ENCODE measurements at regions not wholly inside any gene's neighbourhood (a gene's known extent, or its start where the extent isn't known, plus 50 kb on each side); places are given as distances from the start of the nearest gene placed in this dataset.

- CTCF ChIA-PET, result no interaction called here
- no peak for TF ChIP-seq CTCF (IDR thresholded peaks at IDR 0.05; ENCODE audit: control extremely low read depth, extremely low read depth, low read depth, missing control alignments)
- no peak for DNase-seq (ENCODE audit: extremely low spot score)
- POLR2A ChIA-PET, result no interaction called here
Observed at GRCh38 chr13:105920370-105920769, 615.1 kb downstream of the EFNB2 start.

GRCh38 chr13:105918842-105919741 lies 616.4 kb downstream of the EFNB2 start:
- ChIA-PET CTCF (no interaction called here), POLR2A (no interaction called here)
- DNase-seq (ENCODE audit: extremely low spot score), result no peak
- TF ChIP-seq CTCF (IDR thresholded peaks at IDR 0.05; ENCODE audit: control extremely low read depth, extremely low read depth, low read depth, missing control alignments), result no peak

GRCh38 chr13:105915146-105915850 lies 620.2 kb downstream of the EFNB2 start:
- DNase-seq (ENCODE audit: extremely low spot score), result no peak
- ChIA-PET POLR2A (no interaction called here), CTCF (no interaction called here)
- no peak for TF ChIP-seq CTCF (IDR thresholded peaks at IDR 0.05; ENCODE audit: control extremely low read depth, extremely low read depth, low read depth, missing control alignments)

- no peak for DNase-seq (ENCODE audit: extremely low spot score)
- POLR2A ChIA-PET, result no interaction called here
- CTCF ChIA-PET, result no interaction called here
- TF ChIP-seq CTCF (IDR thresholded peaks at IDR 0.05; ENCODE audit: control extremely low read depth, extremely low read depth, low read depth, missing control alignments), result no peak
Observed at GRCh38 chr13:105914291-105915036, 621.0 kb downstream of the EFNB2 start.

- DNase-seq (ENCODE audit: extremely low spot score), result no peak
- CTCF ChIA-PET, result interaction anchor here (2.0 kb wide), 1 partner anchor 13 kb away, joined by 4 read pairs; no protein-coding TSS in a partner anchor
- POLR2A ChIA-PET, result no interaction called here
- no peak for TF ChIP-seq CTCF (IDR thresholded peaks at IDR 0.05; ENCODE audit: control extremely low read depth, extremely low read depth, low read depth, missing control alignments)
Observed at GRCh38 chr13:105908586-105908985, 626.9 kb downstream of the EFNB2 start.

GRCh38 chr13:105907319-105908019 lies 628.0 kb downstream of the EFNB2 start:
- no peak for DNase-seq (ENCODE audit: extremely low spot score)
- POLR2A ChIA-PET, result no interaction called here
- no peak for TF ChIP-seq CTCF (IDR thresholded peaks at IDR 0.05; ENCODE audit: control extremely low read depth, extremely low read depth, low read depth, missing control alignments)
- CTCF ChIA-PET, result interaction anchor here (2.0 kb wide), 1 partner anchor 12 kb away, joined by 4 read pairs; no protein-coding TSS in a partner anchor
